GM23338 (cell line): ENCODE measurements at regions not wholly inside any gene's neighbourhood (a gene's known extent, or its start where the extent isn't known, plus 50 kb on each side); places are given as distances from the start of the nearest gene placed in this dataset.

Experiments
- CTCF ChIP-seq, 2 experiments: fragments of 200-600 bp in 1 of 2; sonication (generic) in 1 of 2; conservative IDR thresholded peaks; 2 replicates each; pipeline versions ENCODE4 v1.5.1 to v1.6.1; 2016 to 2017; ENCODE audit warnings: antibody characterized with exemption in 2 of 2, low read depth in 2 of 2, mild to moderate bottlenecking in 2 of 2, moderate library complexity in 1 of 2
- EZH2 ChIP-seq: fragments of 200-600 bp; sonication (generic); IDR thresholded peaks from one replicate; pipeline ENCODE4 v1.8.0; 2017; ENCODE audit warnings: antibody characterized with exemption, mild to moderate bottlenecking, low read depth; ENCODE audit not compliant: unreplicated experiment
- EZH2phosphoT487 ChIP-seq: fragments of 200-600 bp; sonication (generic); IDR thresholded peaks from one replicate; pipeline ENCODE4 v1.8.1; 2018; ENCODE audit warnings: antibody characterized with exemption; ENCODE audit not compliant: unreplicated experiment
- POLR2AphosphoS5 ChIP-seq: IDR thresholded peaks from 2 replicates; pipeline ENCODE4 v1.6.1; 2016; ENCODE audit warnings: antibody characterized with exemption, low read depth
- TF ChIP-seq, protein P1 (sequence below): IDR thresholded peaks from one replicate; pipeline ENCODE4 v1.6.1; 2018; ENCODE audit warnings: antibody characterized with exemption; ENCODE audit not compliant: unreplicated experiment

- TF ChIP-seq, protein P1, sequence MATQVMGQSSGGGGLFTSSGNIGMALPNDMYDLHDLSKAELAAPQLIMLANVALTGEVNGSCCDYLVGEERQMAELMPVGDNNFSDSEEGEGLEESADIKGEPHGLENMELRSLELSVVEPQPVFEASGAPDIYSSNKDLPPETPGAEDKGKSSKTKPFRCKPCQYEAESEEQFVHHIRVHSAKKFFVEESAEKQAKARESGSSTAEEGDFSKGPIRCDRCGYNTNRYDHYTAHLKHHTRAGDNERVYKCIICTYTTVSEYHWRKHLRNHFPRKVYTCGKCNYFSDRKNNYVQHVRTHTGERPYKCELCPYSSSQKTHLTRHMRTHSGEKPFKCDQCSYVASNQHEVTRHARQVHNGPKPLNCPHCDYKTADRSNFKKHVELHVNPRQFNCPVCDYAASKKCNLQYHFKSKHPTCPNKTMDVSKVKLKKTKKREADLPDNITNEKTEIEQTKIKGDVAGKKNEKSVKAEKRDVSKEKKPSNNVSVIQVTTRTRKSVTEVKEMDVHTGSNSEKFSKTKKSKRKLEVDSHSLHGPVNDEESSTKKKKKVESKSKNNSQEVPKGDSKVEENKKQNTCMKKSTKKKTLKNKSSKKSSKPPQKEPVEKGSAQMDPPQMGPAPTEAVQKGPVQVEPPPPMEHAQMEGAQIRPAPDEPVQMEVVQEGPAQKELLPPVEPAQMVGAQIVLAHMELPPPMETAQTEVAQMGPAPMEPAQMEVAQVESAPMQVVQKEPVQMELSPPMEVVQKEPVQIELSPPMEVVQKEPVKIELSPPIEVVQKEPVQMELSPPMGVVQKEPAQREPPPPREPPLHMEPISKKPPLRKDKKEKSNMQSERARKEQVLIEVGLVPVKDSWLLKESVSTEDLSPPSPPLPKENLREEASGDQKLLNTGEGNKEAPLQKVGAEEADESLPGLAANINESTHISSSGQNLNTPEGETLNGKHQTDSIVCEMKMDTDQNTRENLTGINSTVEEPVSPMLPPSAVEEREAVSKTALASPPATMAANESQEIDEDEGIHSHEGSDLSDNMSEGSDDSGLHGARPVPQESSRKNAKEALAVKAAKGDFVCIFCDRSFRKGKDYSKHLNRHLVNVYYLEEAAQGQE: no peak
- TF ChIP-seq CTCF (conservative IDR thresholded peaks at IDR 0.05; ENCODE audit: low read depth in 2 of 2) (no peak), EZH2phosphoT487 (no peak), POLR2AphosphoS5 (no peak), EZH2 (no peak)
These were observed 308.3 kb upstream of the SEMA6D start for GRCh38 chr15:47409038-47409437.
